Endometrium (tissue), 2 donors: ENCODE measurements at regions not wholly inside any gene's neighbourhood (a gene's known extent, or its start where the extent isn't known, plus 50 kb on each side); places are given as distances from the start of the nearest gene placed in this dataset.
"Not testable (repeated sequence)": the region's sequence is repeated elsewhere in the genome, so short reads cannot be mapped to it uniquely, and the experiment has no call there.

ENCODE experiments used
- FAIRE-seq: peaks from 2 replicates; lab custom pipeline; 2012; peaks lifted over from hg19 to GRCh38; lab: Jason Lieb, UNC
- donor health status: control.
- donor health status: control.

- FAIRE-seq = not testable (repeated sequence)
Measured at GRCh38 chr15:22134941-22135566, 54.7 kb downstream of the OR4M2 start.

- not testable (repeated sequence) for FAIRE-seq
Measured at GRCh38 chr15:22137572-22137971, 57.2 kb downstream of the OR4M2 start.

- not testable (repeated sequence) for FAIRE-seq
Measured at GRCh38 chr15:22141106-22141505, 60.8 kb downstream of the OR4M2 start.

GRCh38 chr15:22148109-22148508 lies 67.8 kb downstream of the OR4M2 start:
- not testable (repeated sequence) for FAIRE-seq

- not testable (repeated sequence) for FAIRE-seq
Measured at GRCh38 chr15:22158243-22158642, 77.9 kb downstream of the OR4M2 start.

GRCh38 chr15:22160283-22160682 lies 80.0 kb downstream of the OR4M2 start:
- not testable (repeated sequence) for FAIRE-seq

- not testable (repeated sequence) for FAIRE-seq
Measured at GRCh38 chr15:22160741-22161140, 80.4 kb downstream of the OR4M2 start.

GRCh38 chr15:22161398-22161797 lies 81.1 kb downstream of the OR4M2 start:
- FAIRE-seq = not testable (repeated sequence)

GRCh38 chr15:22163715-22164114 lies 83.4 kb downstream of the OR4M2 start:
- not testable (repeated sequence) for FAIRE-seq

GRCh38 chr15:22167521-22167920 lies 87.2 kb downstream of the OR4M2 start:
- FAIRE-seq = not testable (repeated sequence)

GRCh38 chr15:22173029-22173998 lies 93.0 kb downstream of the OR4M2 start:
- not testable (repeated sequence) for FAIRE-seq

- not testable (repeated sequence) for FAIRE-seq
Measured at GRCh38 chr15:22174088-22174487, 93.8 kb downstream of the OR4M2 start.

GRCh38 chr15:22177965-22178364 lies 97.6 kb downstream of the OR4M2 start:
- FAIRE-seq = not testable (repeated sequence)

GRCh38 chr15:22178438-22178837 lies 98.1 kb downstream of the OR4M2 start:
- FAIRE-seq = not testable (repeated sequence)

GRCh38 chr15:22179043-22179442 lies 98.7 kb downstream of the OR4M2 start:
- not testable (repeated sequence) for FAIRE-seq

GRCh38 chr15:22180611-22181010 lies 100.3 kb downstream of the OR4M2 start:
- not testable (repeated sequence) for FAIRE-seq

- not testable (repeated sequence) for FAIRE-seq
Measured at GRCh38 chr15:22184678-22185077, 104.4 kb downstream of the OR4M2 start.

- not testable (repeated sequence) for FAIRE-seq
Measured at GRCh38 chr15:22186846-22187532, 106.7 kb downstream of the OR4M2 start.

- FAIRE-seq = not testable (repeated sequence)
Measured at GRCh38 chr15:22191818-22192217, 111.5 kb downstream of the OR4M2 start.

GRCh38 chr15:22194739-22195617 lies 114.7 kb downstream of the OR4M2 start:
- not testable (repeated sequence) for FAIRE-seq

- not testable (repeated sequence) for FAIRE-seq
Measured at GRCh38 chr15:22196423-22196822, 116.1 kb downstream of the OR4M2 start.
